GM12878 (cell line): ENCODE measurements at regions not wholly inside any gene's neighbourhood (a gene's known extent, or its start where the extent isn't known, plus 50 kb on each side); places are given as distances from the start of the nearest gene placed in this dataset.

Source experiments
- ATAC-seq: fragments of 200-7000 bp; cut with Tn5 transposase; 3 replicates; pipeline ENCODE4 v1.9.1; 2020; ENCODE audit warnings: mild to moderate bottlenecking, moderate library complexity
- BruUV-seq: library from RNA; stranded (reverse); fragments of 400-500 nt; replicated peaks from 2 replicates; lab custom pipeline; 2021; lab: Mats Ljungman, UMichigan
- CTCF ChIA-PET: fragments of 300-600 bp; sonication (Branson Sonifier 250); formaldehyde crosslinking; extraction: SDS; loops from one replicate; lab custom pipeline; 2021; ENCODE audit warnings: inconsistent platforms; lab: Yijun Ruan, JAX
- POLR2A ChIA-PET: fragments of 350-600 bp; formaldehyde crosslinking; extraction: SDS; loops from one replicate; lab custom pipeline; 2021; ENCODE audit warnings: inconsistent platforms; lab: Charles Lee
- RAD21 ChIA-PET: fragments of 300-600 bp; sonication (Branson Sonifier 250); formaldehyde crosslinking; loops from one replicate; lab custom pipeline; 2023; ENCODE audit warnings: antibody characterized with exemption; ENCODE audit not compliant: unreplicated experiment; lab: Charles Lee
- SMC1A ChIA-PET: fragments of 300-600 bp; sonication (Branson Sonifier 250); formaldehyde crosslinking; loops from one replicate; lab custom pipeline; 2023; ENCODE audit not compliant: unreplicated experiment, uncharacterized antibody; lab: Charles Lee
- DNase-seq: peaks from one replicate; pipeline ENCODE4 v3.0.0-alpha.2; 2011; ENCODE audit warnings: low read depth, low spot score
- FAIRE-seq: peaks from 3 replicates; lab custom pipeline; 2011; peaks lifted over from hg19 to GRCh38; lab: Jason Lieb, UNC
- H2AFZ ChIP-seq: 2 replicates; pipeline ENCODE4 v1.6.0; 2011; ENCODE audit warnings: low read depth, low read length, control low read depth; ENCODE audit not compliant: control insufficient read depth
- H3K27ac ChIP-seq: 2 replicates; pipeline ENCODE4 v1.5.1; 2011; ENCODE audit warnings: control low read depth; ENCODE audit not compliant: control insufficient read depth, insufficient read depth
- H3K27me3 ChIP-seq, 2 experiments: replicated peaks in 1 of 2; 2 replicates each; pipeline versions ENCODE4 v1.6.0 to v1.6.1; 2011; ENCODE audit warnings: low read length in 1 of 2; ENCODE audit not compliant: control insufficient read depth in 2 of 2, insufficient read depth in 2 of 2
- H3K36me3 ChIP-seq, 2 experiments: 2 replicates each; pipeline ENCODE4 v1.5.1; 2011; ENCODE audit warnings: low read length in 1 of 2; ENCODE audit not compliant: control insufficient read depth in 2 of 2, insufficient read depth in 2 of 2
- H3K4me1 ChIP-seq: 2 replicates; pipeline ENCODE4 v1.6.1; 2011; ENCODE audit warnings: mild to moderate bottlenecking, low read length, moderate library complexity, mixed read lengths; ENCODE audit not compliant: control insufficient read depth, insufficient read depth
- H3K4me2 ChIP-seq: 2 replicates; pipeline ENCODE4 v1.6.0; 2011; ENCODE audit warnings: control low read depth; ENCODE audit not compliant: control insufficient read depth, insufficient read depth
- H3K4me3 ChIP-seq: fragments of 200-600 bp; sonication (generic); 2 replicates; pipeline ENCODE4 v1.5.1; 2016
- H3K79me2 ChIP-seq: 2 replicates; pipeline ENCODE4 v1.6.0; 2011; ENCODE audit warnings: low read length; ENCODE audit not compliant: control insufficient read depth, insufficient read depth
- H3K9ac ChIP-seq: 2 replicates; pipeline ENCODE4 v1.8.0; 2011; ENCODE audit warnings: low read length, control low read depth, mixed read lengths; ENCODE audit not compliant: control insufficient read depth, insufficient read depth
- H3K9me3 ChIP-seq: replicated peaks from 3 replicates; pipeline ENCODE4 v1.5.1; 2011; ENCODE audit warnings: mild to moderate bottlenecking, low read length; ENCODE audit not compliant: control insufficient read depth, insufficient read depth
- H4K20me1 ChIP-seq: 2 replicates; pipeline ENCODE4 v1.6.0; 2011; ENCODE audit not compliant: control insufficient read depth, insufficient read depth
- BCLAF1 ChIP-seq: fragments of 450-650 bp; IDR thresholded peaks from 2 replicates; pipeline ENCODE4 v1.6.1; 2017; ENCODE audit warnings: antibody characterized with exemption, mild to moderate bottlenecking, moderate library complexity
- CEBPZ ChIP-seq: fragments of 150-350 bp; IDR thresholded peaks from 2 replicates; pipeline ENCODE4 v1.6.1; 2016; ENCODE audit warnings: low read depth, low read length
- FOS ChIP-seq: IDR thresholded peaks from 3 replicates; pipeline ENCODE4 v1.6.1; 2011; ENCODE audit warnings: borderline replicate concordance; ENCODE audit not compliant: insufficient read length; ENCODE audit errors: extremely low read depth
- FOXM1 ChIP-seq: IDR thresholded peaks from 2 replicates; pipeline ENCODE4 v1.6.1; 2012; ENCODE audit warnings: low read depth, mild to moderate bottlenecking, inconsistent platforms, low read length, moderate library complexity
- IRF3 ChIP-seq: fragments of 450-650 bp; IDR thresholded peaks from 2 replicates; pipeline ENCODE4 v1.6.1; 2014; ENCODE audit warnings: mild to moderate bottlenecking
- IRF4 ChIP-seq: IDR thresholded peaks from 2 replicates; pipeline ENCODE4 v1.6.1; 2011; ENCODE audit warnings: low read depth, low read length
- NFIC ChIP-seq: IDR thresholded peaks from 2 replicates; pipeline ENCODE4 v1.6.1; 2012; ENCODE audit warnings: low read depth, mild to moderate bottlenecking, inconsistent platforms, low read length, moderate library complexity
- POLR2A ChIP-seq: IDR thresholded peaks from 2 replicates; pipeline ENCODE4 v1.6.1; 2011; ENCODE audit warnings: low read depth, mild to moderate bottlenecking, low read length
- POLR2AphosphoS5 ChIP-seq: IDR thresholded peaks from 2 replicates; pipeline ENCODE4 v1.6.1; 2011; ENCODE audit warnings: mild to moderate bottlenecking, low read length, inconsistent platforms
- RAD21 ChIP-seq: IDR thresholded peaks from 2 replicates; pipeline ENCODE4 v1.6.1; 2011; ENCODE audit warnings: mild to moderate bottlenecking, low read depth, low read length, moderate library complexity; ENCODE audit not compliant: insufficient read depth
- SMC3 ChIP-seq: IDR thresholded peaks from 2 replicates; pipeline ENCODE4 v1.6.1; 2011; ENCODE audit warnings: low read length, improper control_type of control experiment, borderline replicate concordance
- ZNF384 ChIP-seq: IDR thresholded peaks from 2 replicates; pipeline ENCODE4 v1.6.1; 2012; ENCODE audit warnings: low read depth, mild to moderate bottlenecking, low read length, improper control_type of control experiment, borderline replicate concordance
- ZNF622 ChIP-seq: fragments of 450-650 bp; IDR thresholded peaks from 2 replicates; pipeline ENCODE4 v1.6.1; 2017; ENCODE audit warnings: mild to moderate bottlenecking, inconsistent platforms
- WGBS: methylation state at CpG from one replicate; pipeline ENCODE4 v1.1.6; 2016; ENCODE audit warnings: low lambda C conversion rate; ENCODE audit not compliant: insufficient replicate concordance, insufficient coverage; ENCODE audit errors: missing lambda C conversion rate; 5-methylcytosine and 5-hydroxymethylcytosine counted together
- in situ Hi-C: fragments of 300-500 bp; cut with MboI; formaldehyde crosslinking; loops from 9 replicates; pipeline ENCODE4 v1.14.3; 2018; ENCODE audit warnings: mixed read lengths
- intact Hi-C: fragments of 100-400 bp; cut with micrococcal nuclease; formaldehyde crosslinking; loops from one replicate; pipeline ENCODE4 v1.14.2; 2022; ENCODE audit not compliant: unreplicated experiment
- TF ChIP-seq, protein P1 (sequence below): IDR thresholded peaks from 2 replicates; pipeline ENCODE4 v1.6.1; 2012; ENCODE audit warnings: low read length, inconsistent platforms

DNA sequence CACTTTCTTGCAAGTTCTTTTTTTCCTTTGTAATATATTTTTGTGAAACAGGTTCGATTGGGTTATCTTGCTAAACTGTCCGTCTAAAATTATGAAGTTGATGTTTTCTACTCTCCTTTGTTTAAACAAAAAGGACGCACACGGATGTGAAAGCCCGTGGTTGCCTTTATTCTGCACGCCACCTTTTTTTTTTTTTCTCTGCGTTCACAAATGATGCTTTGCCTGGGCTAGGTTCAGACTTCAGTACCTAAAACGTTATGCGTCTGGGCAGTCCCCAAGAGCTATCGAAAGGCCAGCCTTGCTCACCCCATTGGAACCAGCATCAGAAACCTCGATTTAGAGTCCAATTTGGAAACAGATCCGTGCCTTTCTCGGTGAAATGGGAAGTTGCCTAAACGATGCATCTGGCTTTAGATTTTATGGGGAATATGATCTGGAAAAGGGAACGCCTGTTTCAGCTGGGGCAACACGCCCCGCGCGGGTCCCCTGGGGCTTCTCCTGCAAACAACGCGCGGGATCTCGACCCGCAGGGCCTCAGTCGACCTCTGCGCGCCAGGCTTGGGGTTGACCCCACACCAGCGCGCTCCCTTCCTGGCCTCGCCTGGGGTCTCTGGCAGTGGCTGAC is 113.9 kb downstream of the KCNRG start:
- ATAC-seq (peak; percentile 40), DNase-seq (no peak), FAIRE-seq (no peak)
- intact Hi-C loops (loop anchor here (2.0 to 5.0 kb wide), 3 partner anchors 108 to 783 kb away; no protein-coding TSS in a partner anchor), in situ Hi-C loops (no loop called here)
- CTCF ChIA-PET = interaction anchor here (0.6 kb wide), 2 partner anchors 45 to 155 kb away, joined by 3 read pairs; no protein-coding TSS in a partner anchor
- Histone ChIP-seq H3K79me2 (no peaks in the 10 kb centered on the region), H2AFZ (no peak overlapping the region), H3K27ac (no peak overlapping the region), H4K20me1 (no peaks in the 10 kb centered on the region), H3K27me3 (peaks cover 13 to 27% of the 10 kb centered on the region in 2 experiments), H3K4me3 (peak overlapping the region; percentile 50; the same call in 1 of the 2 replicates), H3K4me1 (peaks cover 51% of the 10 kb centered on the region), H3K9me3 (peaks cover 18% of the 10 kb centered on the region; the same call in 2 of the 3 replicates), H3K9ac (no peak overlapping the region), H3K36me3 (no peaks in the 10 kb centered on the region), H3K4me2 (peak overlapping the region; percentile 94)
- RAD21 ChIA-PET = interaction anchor here (0.6 kb wide), 1 partner anchor 9 kb away, joined by 3 read pairs; no protein-coding TSS in a partner anchor
- SMC1A ChIA-PET = interaction anchor here (1.1 kb wide), 1 partner anchor 10 kb away, joined by 4 read pairs; no protein-coding TSS in a partner anchor
- BruUV-seq = no TSS peak
- POLR2A ChIA-PET = interaction anchor here (1.0 kb wide), 1 partner anchor 130 kb away, joined by 6 read pairs; no protein-coding TSS in a partner anchor
- 11% methylated on average over 27 of the region's 30 CpGs for WGBS
- TF ChIP-seq SMC3 = no peak
- peak; percentile 76; the same call in 1 of the 2 replicates for TF ChIP-seq NFIC
- TF ChIP-seq FOS = no peak
- TF ChIP-seq RAD21 = no peak
- TF ChIP-seq BCLAF1 = no peak
- no peak for TF ChIP-seq CEBPZ
- TF ChIP-seq, protein P1, sequence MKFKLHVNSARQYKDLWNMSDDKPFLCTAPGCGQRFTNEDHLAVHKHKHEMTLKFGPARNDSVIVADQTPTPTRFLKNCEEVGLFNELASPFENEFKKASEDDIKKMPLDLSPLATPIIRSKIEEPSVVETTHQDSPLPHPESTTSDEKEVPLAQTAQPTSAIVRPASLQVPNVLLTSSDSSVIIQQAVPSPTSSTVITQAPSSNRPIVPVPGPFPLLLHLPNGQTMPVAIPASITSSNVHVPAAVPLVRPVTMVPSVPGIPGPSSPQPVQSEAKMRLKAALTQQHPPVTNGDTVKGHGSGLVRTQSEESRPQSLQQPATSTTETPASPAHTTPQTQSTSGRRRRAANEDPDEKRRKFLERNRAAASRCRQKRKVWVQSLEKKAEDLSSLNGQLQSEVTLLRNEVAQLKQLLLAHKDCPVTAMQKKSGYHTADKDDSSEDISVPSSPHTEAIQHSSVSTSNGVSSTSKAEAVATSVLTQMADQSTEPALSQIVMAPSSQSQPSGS = peak; percentile 42; the same call in 1 of the 2 replicates
- no peak for TF ChIP-seq IRF3
- no peak for TF ChIP-seq ZNF622
- TF ChIP-seq POLR2AphosphoS5 = no peak
- no peak for TF ChIP-seq POLR2A
- TF ChIP-seq ZNF384 = peak; percentile 90
- no peak; the same call in 1 of the 2 replicates for TF ChIP-seq FOXM1
- peak; percentile 71 for TF ChIP-seq IRF4
